Stimulated activated CD4-positive, alpha-beta T cell treated with anti-CD3 and anti-CD28 coated beads, Interleukin-12 subunit alpha, Interleukin-12 subunit beta, amount 100 ng/mL, for 48 hours (primary cell): ENCODE measurements at regions not wholly inside any gene's neighbourhood (a gene's known extent, or its start where the extent isn't known, plus 50 kb on each side); places are given as distances from the start of the nearest gene placed in this dataset.

Source experiments
- DNase-seq, 3 donors: peaks; one replicate each; pipeline ENCODE4 v3.0.0-alpha.2; 2020; ENCODE audit warnings: low read depth in 2 of 3, low spot score in 1 of 3

DNA sequence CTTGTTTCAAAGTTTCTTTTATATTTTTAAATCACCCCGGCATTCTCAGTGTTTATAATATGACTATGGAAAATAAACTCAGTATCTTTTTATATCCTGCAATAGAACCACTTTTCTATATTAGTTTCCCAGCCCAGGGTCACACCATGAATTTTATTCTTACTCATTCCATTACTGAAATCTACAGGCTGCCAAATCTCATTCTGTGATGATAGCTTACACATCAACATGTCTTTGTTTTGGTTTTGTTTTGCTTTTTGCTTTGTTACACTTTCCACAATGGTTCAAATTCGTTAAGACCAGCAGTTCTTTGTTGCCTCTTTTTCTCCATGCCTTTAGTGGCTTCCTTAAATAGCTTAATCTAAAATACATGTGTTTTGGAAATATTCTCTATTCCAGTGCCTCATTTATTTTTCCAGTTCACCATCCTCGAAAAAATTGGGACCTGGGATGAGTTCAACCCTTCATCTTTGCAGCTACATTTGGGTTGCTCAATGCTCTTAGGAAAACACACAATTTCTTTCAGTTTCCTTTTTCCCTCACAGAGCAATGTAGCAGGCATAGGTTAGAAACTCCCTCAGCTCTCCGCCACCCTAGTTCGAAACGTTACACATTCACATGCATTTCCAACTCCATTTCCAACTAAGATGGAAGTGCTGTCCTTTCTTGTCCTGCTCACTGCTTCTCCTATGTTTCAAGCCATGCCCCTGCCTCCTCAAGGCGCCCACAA, 1146.3 kb downstream of the MAT2B start:
- no peak for DNase-seq

DNA sequence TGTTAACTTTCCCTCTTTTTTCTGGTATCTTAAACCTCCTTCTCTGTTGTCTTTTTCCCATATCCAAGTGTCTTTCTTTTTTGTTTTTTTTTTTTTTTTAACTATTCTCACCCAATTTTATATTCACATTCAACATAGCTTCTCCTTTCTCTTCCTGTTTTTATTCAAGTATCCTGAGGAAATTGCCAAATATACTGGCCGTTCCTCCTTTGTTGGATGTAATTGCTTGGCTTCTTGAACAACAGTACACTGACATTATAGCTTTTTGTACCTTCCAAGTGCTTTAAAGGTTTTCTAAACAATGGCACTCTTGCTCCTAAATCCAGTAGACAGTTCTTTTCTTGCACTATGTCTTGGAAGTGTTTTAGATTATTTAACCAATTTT, 1146.8 kb downstream of the MAT2B start:
- no peak for DNase-seq

DNA sequence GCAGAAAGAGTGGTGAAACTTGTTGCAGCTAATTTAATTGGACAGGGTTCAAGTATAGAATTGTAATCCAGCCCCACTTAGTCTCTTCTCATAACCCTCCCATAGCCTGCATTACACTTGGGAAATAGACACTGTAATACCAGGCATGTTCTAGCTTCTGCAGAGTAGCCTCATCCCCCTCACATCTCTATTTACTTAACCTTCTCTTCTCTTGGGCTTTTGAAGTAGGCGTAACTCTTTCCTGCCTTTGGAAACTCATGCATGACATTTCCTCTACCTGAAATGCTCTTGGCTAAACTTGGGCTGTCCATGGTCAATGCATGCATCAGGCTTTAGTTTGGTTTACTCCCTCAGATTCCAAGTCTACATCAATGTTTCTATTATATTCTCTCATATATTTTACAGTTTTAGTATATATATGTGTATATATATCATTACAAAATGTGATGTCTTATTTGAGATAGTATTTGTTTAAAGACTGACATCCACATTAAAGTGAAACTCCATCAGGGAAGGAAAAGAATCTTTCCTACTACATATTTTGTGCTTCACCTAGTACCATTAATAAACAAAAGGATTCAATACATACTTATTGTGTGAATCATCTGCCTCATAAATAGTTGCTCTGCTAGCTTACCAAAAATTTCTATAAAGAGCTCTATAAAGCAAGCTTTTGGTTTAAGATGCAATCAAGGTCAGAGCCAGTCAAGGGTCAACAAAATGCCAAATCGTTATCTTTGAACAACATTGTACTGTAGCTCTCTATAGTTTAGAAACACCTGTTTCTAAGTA, 1158.0 kb downstream of the MAT2B start:
- no peak for DNase-seq

DNA sequence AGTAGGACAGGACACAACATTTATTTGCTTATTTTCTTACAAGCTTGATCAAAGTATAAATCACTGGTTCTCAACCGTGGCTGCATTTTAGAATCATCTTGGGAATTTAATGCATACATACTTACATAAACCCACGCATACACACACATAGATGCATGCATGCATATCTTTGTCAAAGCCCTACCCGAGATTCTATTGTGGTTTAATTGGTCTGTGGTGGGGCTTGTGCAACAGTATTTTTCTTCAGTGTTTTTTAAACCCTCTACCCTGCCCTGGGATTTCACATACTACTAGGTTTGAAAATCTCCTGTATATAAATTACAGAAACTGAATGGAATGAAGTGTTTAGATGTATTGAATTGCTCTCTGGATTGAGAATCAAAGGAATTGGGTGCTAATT, 1166.2 kb downstream of the MAT2B start:
- DNase-seq = no peak

DNA sequence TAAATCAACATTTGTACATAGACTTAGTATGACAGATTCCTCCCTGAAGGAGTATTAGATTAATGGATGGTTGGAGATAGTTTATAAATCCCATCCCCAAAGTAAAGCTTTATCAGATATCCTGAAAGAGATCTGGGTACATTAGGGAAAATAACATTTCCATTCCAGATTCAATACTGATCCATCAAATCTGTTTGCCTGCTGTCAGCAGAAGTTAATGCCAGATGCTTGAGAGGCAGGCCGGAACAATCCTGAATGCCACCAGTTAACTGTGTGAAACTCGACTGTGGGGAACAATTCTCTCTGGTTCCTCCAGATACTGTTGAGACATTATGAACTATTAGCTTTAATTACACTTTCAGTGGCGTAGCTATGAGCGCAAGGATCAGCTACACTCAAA, 1166.8 kb downstream of the MAT2B start:
- DNase-seq = no peak

DNA sequence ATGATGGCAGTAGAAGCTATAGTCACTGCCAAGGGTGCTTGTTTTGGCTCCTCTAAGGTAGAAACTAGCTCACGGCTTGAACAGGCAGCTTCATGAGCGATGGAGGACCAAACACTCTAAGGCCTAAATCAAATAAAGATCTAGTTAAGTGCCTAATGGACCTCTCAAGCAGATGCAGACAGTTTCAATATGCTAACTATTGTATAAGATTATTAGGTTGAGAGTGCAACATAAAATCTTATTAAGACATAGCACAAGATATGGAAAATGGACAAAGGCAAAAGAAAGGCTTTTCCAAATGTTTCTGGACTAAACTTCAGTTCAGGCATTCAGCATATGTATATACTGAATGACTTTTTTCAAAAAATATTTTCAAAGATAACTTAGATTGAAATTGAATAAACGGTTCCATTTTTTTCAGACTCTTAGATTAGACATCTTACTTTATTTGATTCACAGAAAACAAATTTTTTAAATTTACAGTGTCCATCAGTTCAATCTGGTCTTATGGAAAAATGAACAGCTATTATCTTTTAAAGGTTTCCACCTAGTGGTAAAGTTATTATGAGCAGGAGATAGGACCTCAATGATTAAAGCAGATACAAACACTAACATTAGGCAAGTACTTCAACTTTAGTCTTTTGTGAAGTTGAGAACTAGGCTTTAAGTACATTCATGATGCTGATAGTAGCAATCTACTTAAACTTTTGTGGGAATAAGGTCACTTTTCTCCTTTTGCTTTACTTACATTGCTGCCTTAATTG, 1167.7 kb downstream of the MAT2B start:
- DNase-seq = no peak

DNA sequence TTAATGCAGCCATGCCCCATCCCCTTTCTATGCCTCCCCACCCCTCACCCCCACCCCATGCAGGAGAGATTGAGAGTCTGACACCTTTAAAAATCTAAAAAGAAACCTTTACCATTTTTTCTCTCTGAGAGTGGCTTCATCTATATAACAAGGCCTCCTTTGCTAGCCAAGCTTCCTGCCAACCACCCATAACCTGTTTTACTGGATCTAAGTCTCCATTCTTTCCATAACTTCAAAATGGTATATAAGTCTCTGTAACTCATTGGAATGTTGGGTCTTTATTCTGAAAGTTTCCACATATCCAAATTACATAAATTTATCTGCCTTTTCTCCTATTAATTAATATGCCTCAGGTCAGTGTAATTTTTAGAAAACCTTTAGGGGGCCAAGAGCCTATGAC, 1174.0 kb downstream of the MAT2B start:
- DNase-seq = no peak

DNA sequence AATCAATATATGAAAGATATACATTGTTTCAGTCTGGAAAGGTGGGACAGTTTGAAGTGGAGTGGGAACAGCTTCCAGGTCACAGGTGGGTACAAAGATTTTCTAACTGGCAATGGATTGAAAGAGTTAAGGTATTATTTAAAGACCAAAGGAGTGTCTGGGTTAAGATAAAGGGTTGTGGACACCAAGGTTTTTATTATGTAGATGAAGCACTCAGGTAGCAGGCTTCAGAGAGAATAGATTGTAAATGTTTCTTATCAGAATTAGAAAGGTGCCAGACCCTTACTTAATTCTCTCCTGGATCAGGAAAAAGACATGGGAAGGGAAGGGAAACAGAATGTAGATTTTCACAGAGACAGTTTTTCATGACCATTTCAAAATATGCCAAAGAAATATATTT, 1174.8 kb downstream of the MAT2B start:
- no peak for DNase-seq

DNA sequence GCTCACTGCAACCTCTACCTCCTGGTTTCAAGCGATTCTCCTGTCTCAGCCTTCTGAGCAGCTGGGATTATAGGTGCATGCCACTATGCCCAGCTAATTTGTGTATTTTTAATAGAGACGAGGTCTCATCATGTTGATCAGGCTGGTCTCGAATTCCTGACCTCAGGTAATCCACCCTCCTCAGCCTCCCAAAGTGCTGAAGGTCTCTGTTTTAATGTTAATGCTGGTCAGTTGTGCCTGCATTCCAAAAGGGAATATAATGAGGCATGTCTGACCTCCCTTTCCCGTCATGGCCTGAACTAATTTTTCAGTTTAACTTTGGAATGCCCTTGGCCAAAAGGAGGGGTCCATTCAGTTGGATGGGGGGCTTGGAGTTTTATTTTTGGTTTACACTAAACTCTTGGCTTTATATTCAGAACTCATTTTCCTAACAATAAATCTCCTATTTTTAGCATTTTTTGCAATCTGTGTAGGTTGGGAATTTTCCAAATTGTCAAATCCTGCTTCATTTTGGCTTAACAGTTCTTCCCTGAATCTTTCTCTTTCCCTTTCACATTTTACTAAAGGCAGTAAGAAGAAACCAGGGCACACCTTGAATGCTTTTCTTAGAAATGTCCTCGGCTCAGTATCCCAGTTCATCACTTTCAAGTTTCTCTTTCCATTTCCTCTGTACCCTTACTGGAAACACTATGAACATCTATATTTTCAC, 1175.5 kb downstream of the MAT2B start:
- no peak for DNase-seq

DNA sequence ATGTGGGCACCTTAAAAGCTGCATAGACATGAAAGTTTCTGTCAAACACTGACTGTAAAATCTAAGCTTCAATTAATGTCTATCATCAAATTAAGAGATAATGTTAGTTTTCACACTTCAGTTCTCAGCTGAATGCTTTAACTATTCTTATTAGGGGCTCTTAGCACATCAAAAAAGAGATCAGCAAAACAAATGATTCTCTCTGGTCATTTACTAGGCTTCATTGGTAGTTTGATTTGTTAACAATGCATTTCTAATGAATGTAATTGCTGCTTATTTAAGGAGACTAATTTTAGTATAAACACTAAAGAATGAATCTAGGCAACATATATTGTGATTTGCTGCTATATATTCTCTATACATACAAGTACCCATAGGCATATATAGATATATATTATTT, 1182.0 kb downstream of the MAT2B start:
- DNase-seq = no peak

DNA sequence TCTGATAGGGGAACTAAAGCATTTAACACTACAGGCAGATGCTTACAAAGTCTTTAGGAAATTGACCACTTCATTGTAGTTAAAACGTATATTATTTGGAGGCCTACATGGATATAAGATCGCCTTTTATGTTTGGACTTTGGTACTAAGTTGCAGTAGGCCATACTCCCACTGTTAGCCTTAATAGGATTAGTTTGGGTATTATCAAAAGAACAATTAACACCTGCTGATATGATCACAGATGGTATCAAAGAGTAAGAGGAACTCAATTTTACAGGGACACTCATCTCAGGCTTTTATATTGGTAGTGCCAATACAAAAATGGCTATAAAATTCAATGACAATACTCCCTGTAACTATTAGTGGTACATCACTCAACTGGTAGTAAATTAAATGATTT, 1183.0 kb downstream of the MAT2B start:
- DNase-seq = no peak

DNA sequence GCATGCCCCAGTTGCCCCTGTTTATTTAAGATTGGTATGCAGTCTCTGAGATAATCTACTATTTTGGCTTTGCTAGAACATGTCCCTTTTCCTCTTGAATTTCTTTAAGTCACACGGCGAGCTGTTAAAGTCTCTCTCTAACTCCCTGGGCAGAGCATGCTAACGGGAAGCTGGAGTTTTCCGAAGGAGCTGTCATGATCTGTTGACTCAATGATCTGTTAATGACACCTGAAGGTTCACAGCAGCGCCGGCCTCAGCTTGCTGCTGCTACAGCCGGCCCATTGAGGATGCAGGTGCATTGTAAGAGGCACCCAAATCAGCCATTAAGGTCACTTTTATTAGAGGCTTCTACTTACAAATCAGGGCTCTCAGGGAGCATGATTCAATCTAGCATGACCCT, 1203.4 kb downstream of the MAT2B start:
- no peak for DNase-seq

DNA sequence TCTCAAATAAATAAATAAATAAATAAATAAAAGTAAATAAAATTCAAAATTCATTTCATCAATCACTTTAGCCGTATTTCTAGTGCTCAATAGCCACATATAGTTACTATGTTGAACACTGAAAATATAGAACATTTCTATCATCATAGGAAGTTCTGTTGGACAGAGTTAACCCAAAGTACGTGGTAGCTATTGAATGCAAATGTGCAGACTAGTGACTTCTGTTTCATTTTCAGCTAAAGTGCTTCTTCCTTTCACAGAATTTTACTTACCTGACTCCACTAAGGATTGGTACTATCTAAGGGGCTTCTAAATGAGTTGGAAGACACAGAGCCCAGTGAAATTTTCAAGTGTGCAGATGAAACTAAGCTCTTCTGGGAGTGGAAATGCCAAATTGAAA, 1208.3 kb downstream of the MAT2B start:
- DNase-seq = no peak

DNA sequence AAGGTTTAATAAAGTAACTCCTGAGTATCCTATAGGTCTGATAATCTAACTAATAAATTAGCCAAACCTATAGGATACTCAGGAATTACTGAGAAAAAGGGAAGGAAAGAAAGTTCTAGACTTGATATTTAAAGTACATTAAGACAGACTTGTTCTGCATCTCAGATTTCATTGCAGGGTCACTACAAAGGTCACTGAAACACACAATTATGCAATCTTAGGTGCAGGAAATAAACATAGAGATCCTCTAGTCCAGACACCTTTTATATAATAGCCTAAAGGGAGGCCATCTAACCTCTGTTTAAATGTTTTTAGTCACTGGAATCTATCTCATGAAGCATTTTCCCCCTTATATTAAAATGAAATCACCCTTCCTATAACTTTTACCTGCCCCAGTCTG, 1215.7 kb downstream of the MAT2B start:
- no peak for DNase-seq

DNA sequence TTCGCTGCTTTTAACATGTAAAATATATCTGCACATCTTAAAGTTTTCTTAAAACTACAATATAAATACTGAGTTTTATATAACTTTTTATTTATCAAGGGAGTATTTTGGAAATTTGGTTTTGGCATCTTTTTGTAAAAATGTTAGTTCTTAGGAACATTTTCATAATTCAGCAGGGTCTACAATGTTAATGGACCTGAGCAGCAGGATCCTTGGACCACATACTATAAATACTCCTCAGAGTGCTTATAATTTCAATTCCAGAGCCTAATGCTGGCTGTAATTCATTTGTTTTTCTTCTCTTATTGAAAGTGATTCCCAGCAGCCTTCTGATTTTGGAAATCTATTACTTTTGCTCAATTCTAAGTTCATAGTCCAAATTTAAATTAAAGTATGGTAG, 1216.2 kb downstream of the MAT2B start:
- no peak for DNase-seq

DNA sequence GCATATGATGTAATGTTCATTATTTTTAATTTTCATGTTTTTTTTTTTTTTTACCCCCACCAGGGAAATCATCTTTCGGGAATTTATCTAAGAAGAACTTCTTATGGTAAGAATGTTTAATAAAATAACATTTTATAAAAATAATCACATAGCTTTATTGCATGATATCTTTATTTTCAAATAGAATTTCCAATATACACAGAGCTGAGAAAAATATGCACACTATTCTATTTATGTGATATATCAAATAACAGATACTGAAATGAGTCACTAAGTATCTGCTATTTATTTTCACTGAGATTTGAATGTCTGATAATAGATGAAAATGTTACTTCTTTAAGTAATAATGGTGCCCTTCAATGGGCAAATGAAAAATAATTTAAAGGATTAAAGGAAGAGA, 1217.3 kb downstream of the MAT2B start:
- no peak for DNase-seq

DNA sequence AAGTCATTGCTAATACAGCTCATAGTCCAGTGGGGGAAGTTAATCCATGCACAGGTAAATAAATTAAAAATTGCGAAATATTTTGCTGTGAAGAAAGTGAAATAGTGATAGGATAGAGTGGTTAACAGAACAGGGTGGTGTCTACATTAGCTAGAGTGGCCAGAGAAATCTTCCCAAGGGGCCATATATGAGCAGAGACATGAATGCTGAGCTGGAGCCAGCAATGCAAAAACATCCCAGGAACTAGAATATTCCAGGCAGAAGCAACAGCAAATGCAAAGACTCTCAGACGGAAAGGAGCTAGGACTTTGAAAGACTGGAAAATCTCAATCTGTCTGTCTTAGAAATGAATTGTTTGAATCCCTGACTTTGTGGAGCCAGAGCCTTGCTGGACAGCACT, 1221.6 kb downstream of the MAT2B start:
- no peak for DNase-seq

DNA sequence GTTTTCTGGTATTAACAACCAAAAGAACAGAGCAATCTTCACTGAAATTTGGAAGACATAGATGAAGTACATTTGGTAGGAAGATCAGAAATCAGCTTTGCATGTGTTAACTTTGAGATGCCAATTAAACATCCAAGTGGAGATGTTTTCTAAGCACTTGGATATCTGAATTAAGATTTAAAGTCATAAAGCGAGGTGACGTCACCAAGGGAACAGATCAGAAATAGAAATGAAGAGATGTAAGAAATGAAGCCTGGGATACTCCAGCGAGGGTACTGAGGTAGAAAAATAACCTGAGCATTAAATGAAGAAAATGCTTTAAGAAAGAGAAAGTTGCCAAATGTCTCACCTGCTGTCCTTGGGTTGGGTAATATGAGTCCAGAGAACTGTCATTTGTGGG, 1223.3 kb downstream of the MAT2B start:
- DNase-seq = no peak

DNA sequence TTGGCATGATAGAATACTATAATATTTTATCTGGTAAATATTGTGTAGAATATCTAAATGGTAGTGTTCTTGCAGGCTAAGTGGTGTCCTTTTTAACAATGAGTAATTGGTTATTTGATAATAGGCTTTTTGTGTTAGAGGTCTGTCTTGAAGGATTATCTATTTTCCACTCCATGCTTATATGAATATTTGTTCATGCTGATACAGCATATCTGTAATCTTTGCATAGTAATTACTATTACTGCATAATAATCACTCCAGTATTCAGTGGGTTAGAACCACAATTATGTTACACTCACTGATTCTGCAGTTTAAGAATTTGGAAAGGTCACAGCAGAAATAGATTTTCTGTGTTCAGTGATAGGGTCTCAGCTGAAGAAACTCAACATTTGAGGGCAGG, 1229.9 kb downstream of the MAT2B start:
- DNase-seq = no peak

DNA sequence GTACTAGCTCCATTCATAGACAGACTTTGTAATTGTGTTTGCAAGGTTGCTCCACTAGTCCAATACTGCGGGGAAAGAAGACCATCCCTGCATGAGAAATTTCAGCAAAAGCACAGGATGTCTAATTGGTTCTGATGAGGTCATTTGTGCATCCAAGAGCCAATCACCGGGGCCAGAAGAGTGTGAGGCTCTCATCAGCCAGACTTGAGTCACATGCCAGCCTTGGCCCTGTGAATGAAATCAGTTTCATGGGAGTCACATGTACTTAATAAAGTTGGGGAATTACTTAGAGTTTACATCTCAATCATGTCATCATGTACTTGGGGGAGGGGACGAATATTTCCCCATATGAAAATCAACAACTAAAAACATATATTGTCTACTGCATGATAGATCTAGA, 1236.0 kb downstream of the MAT2B start:
- DNase-seq = no peak

DNA sequence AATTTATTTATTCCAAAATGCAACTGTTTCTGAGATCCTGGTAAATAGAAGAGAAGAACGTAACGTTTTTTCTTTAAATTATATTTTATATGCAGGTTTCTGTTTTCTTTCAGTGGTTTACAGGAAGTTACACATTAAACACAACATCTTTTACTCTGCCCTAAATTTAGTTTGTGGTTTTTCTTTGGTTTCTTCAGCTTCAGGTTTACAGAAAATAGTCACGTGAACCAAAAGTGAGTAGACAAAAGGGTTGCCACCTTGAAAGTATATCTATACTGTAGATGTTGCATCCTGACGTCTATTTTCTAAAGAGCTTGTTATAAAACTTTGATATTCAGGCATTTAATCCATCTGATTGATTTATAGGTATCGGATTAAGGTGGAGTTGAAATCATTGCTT, 1236.6 kb downstream of the MAT2B start:
- no peak for DNase-seq

DNA sequence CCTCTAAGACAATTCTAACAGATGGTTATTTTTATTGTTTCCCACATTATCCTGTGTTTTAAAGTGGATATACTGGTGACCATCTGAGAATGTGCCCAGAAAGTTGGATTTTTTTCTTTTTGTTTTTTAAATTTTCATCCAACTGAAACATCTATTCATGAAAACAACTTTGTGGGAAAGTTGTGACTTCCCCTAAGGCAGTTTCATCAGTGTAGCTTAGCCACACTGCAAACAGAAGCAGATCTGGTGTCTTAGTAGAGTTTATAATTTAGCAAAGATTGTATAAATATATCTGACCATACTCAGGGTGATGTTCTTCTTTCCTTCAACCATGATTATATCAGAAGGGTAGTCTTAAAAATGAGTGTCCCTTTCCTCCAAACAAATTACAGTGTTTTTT, 1241.3 kb downstream of the MAT2B start:
- no peak for DNase-seq
